ENCODE measurements at regions not wholly inside any gene's neighbourhood (a gene's known extent, or its start where the extent isn't known, plus 50 kb on each side); places are given as distances from the start of the nearest gene placed in this dataset.
"Not testable (repeated sequence)": the region's sequence is repeated elsewhere in the genome, so short reads cannot be mapped to it uniquely, and the experiment has no call there.

DNA sequence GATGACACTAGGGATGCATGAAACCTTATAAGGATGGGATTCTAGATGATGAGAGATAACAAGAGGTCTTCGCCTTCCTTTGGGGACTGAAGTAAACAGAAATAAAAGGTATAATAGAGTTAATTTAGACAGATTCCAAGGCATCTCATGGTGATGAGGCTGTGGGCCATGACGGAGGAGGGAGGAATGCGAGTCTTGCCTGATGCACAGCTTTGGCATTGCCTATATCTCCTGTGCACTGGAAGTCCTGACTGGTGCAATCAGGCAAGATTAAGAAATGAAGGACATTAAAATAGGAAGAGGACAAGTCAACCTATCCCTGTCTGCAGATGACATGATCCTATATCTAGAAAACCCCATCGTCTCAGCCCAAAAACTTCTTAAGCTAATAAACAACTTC is 526.4 kb upstream of the LMO3 start:
- no peaks in the 10 kb centered on the region for H3K9me3 Mint-ChIP-seq
- no peak for DNase-seq
- no peak overlapping the region for H3K4me3 Mint-ChIP-seq
- H3K27ac Mint-ChIP-seq = no peak overlapping the region
- H3K4me1 Mint-ChIP-seq = no peaks in the 10 kb centered on the region
- no peaks in the 10 kb centered on the region for H3K36me3 Mint-ChIP-seq (ENCODE audit: low read depth)
- TF ChIP-seq, protein P1, sequence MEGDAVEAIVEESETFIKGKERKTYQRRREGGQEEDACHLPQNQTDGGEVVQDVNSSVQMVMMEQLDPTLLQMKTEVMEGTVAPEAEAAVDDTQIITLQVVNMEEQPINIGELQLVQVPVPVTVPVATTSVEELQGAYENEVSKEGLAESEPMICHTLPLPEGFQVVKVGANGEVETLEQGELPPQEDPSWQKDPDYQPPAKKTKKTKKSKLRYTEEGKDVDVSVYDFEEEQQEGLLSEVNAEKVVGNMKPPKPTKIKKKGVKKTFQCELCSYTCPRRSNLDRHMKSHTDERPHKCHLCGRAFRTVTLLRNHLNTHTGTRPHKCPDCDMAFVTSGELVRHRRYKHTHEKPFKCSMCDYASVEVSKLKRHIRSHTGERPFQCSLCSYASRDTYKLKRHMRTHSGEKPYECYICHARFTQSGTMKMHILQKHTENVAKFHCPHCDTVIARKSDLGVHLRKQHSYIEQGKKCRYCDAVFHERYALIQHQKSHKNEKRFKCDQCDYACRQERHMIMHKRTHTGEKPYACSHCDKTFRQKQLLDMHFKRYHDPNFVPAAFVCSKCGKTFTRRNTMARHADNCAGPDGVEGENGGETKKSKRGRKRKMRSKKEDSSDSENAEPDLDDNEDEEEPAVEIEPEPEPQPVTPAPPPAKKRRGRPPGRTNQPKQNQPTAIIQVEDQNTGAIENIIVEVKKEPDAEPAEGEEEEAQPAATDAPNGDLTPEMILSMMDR (IDR thresholded peaks at IDR 0.05) = no peak
- H3K27me3 Mint-ChIP-seq (ENCODE audit: low read depth, poor library complexity) = no peaks in the 10 kb centered on the region

DNA sequence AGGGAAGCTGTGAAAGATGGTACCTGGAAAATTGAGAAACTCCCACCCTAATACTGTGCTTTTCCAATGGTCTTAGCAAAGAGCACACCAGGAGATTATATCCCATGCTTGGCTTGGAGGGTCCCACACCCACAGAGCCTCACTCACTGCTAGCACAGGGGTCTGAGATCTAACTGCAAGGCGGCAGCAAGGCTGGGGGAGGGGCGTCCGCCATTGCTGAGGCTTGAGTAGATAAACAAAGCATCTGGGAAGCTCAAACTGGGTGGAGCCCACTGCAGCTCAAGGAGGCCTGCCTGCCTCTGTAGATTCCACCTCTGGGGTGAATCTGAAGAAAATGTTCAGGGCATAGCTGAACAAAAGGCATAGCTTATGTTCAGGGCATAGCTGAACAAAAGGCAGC is 510.6 kb upstream of the LMO3 start:
- H3K9me3 Mint-ChIP-seq = peaks cover 11% of the 10 kb centered on the region
- not testable (repeated sequence) for H3K27me3 Mint-ChIP-seq (ENCODE audit: low read depth, poor library complexity); H3K4me3 Mint-ChIP-seq; H3K27ac Mint-ChIP-seq; DNase-seq; H3K4me1 Mint-ChIP-seq; H3K36me3 Mint-ChIP-seq (ENCODE audit: low read depth)

DNA sequence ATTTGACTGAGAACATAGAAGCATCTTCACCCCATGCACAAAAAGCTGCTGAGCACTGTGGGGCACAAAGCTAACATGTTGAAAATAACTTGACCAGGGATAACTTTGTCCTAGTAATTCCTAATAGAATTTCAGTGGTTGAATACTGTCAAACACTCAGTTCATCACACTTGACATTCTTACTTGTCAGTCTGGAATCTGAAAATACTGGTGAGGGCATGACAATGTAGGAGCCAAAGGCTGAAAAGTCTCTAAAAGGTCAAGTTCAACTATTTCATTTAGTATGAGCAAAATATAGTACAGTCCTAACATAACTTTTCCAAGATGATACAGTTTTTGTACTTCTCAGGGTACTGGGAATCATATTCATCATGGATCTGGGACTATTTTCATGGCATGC is 504.4 kb upstream of the LMO3 start:
- H3K4me1 Mint-ChIP-seq = no peaks in the 10 kb centered on the region
- no peaks in the 10 kb centered on the region for H3K9me3 Mint-ChIP-seq
- H3K27me3 Mint-ChIP-seq (ENCODE audit: low read depth, poor library complexity) = no peaks in the 10 kb centered on the region
- no peak for DNase-seq
- no peak overlapping the region for H3K4me3 Mint-ChIP-seq
- H3K27ac Mint-ChIP-seq = no peak overlapping the region
- TF ChIP-seq, protein P1 (IDR thresholded peaks at IDR 0.05) = no peak
- no peaks in the 10 kb centered on the region for H3K36me3 Mint-ChIP-seq (ENCODE audit: low read depth)

DNA sequence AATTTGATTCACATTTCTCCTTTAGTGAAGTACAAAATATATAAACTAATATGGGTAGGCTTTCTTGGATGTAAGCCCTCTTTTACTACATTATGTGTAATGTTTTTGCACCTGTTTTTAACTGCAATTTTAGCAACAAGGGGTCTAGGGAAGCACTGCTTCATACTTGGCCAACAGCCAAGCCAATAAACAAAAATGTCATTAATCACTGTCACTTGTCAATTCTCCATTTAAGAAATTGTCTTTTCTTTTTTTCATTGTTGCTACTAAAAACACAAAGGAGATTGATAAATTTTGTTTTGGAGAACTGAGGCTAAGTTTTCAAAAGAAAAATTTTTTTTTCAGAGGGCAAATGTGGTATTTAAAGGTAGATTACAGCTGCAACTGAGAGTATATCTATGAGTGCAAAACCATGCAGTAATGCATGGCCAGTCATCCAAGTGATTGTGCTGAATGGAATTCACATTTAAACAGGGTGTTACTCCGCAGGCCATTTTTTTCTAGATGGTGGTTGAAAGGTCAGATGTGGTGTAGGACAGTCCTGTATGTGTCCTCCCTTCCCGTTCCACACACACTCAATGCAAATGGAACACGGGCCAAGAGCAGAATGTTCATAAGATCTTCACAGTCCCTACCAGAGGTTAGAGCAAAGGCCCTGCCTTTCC is 503.0 kb upstream of the LMO3 start:
- H3K36me3 Mint-ChIP-seq (ENCODE audit: low read depth) = no peaks in the 10 kb centered on the region
- DNase-seq = no peak
- no peak overlapping the region for H3K27ac Mint-ChIP-seq

DNA sequence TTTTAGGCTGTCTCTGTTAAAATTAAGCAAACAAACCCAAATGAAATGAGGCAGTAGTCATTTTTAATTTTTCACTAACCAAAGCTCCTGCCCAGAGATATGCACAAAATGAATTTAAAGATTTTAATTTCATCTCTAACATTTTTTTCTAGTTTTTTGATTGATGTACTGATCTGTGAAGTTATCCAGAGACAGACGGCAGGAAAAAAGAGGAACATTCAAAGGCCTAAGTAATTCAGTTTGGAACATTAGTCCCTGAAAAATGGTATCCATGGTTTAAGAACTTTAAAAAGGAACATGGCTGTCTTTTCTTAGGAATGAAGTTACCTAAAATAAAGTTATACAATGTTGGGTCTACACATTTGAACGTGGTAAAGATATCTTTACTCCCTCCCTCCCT is 498.8 kb upstream of the LMO3 start:
- Mint-ChIP-seq H3K36me3 (ENCODE audit: low read depth) (no peaks in the 10 kb centered on the region), H3K4me3 (no peak overlapping the region), H3K27ac (peak overlapping the region; percentile 9), H3K4me1 (no peaks in the 10 kb centered on the region), H3K27me3 (ENCODE audit: low read depth, poor library complexity) (no peaks in the 10 kb centered on the region), H3K9me3 (peaks cover 16% of the 10 kb centered on the region)
- no peak for DNase-seq
- TF ChIP-seq, protein P1 (IDR thresholded peaks at IDR 0.05) = no peak

More for the DNA sequence above, 503.0 kb upstream of the LMO3 start:
- TF ChIP-seq, protein P1 (IDR thresholded peaks at IDR 0.05) = no peak
- Mint-ChIP-seq H3K4me3 (no peak overlapping the region), H3K4me1 (no peaks in the 10 kb centered on the region), H3K9me3 (no peaks in the 10 kb centered on the region), H3K27me3 (ENCODE audit: low read depth, poor library complexity) (no peaks in the 10 kb centered on the region)

DNA sequence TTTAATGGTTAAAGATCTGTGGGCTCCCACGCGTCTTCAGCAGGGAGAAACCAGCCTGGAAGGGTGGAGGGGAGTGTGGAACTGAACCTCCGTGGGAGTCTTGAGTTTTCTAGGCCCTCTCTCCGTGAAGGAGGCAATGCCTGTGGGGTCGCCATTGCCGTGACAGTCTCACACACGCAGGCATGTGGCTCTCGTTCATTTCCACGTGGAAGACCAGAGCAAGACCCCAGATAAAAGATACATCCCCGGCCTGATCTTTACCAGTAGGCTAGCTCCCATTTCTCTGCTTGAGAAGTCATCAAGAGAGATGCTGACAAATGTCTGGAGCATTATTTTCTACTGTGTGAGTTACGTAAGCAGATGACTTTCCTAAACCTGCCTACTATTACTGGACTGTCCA is 491.7 kb upstream of the LMO3 start:
- no peak overlapping the region for H3K27ac Mint-ChIP-seq
- no peak overlapping the region for H3K4me3 Mint-ChIP-seq
- no peaks in the 10 kb centered on the region for H3K36me3 Mint-ChIP-seq (ENCODE audit: low read depth)
- peaks cover 3% of the 10 kb centered on the region for H3K27me3 Mint-ChIP-seq (ENCODE audit: low read depth, poor library complexity)
- no peaks in the 10 kb centered on the region for H3K4me1 Mint-ChIP-seq
- H3K9me3 Mint-ChIP-seq = peaks cover 20% of the 10 kb centered on the region
- DNase-seq = no peak
- TF ChIP-seq, protein P1 (IDR thresholded peaks at IDR 0.05) = no peak
